ENCODE measurements at regions not wholly inside any gene's neighbourhood (a gene's known extent, or its start where the extent isn't known, plus 50 kb on each side); places are given as distances from the start of the nearest gene placed in this dataset.
"Not testable (repeated sequence)": the region's sequence is repeated elsewhere in the genome, so short reads cannot be mapped to it uniquely, and the experiment has no call there.

GRCh38 chr3:59366218-59366617 is 316.4 kb upstream of the CFAP20DC start:
- no peaks in the 10 kb centered on the region for H3K9me3 ChIP-seq
- no peaks in the 10 kb centered on the region for H3K4me1 ChIP-seq (ENCODE audit: control insufficient read depth in 1 of 2, low read depth in 2 of 2)
- H3K36me3 ChIP-seq = no peaks in the 10 kb centered on the region
- H3K27me3 ChIP-seq (replicated peaks; ENCODE audit: insufficient read depth) = no peaks in the 10 kb centered on the region
- ATAC-seq (ENCODE audit: insufficient number of reproducible peaks, low FRiP score, low read depth) = no peak
- H3K4me3 ChIP-seq = no peak overlapping the region
- DNase-seq (ENCODE audit: low spot score) = no peak
- no peak for TF ChIP-seq CTCF (IDR thresholded peaks at IDR 0.05)
- H3K27ac ChIP-seq = no peak overlapping the region

- Histone ChIP-seq H3K4me1 (ENCODE audit: control insufficient read depth in 1 of 2, low read depth in 2 of 2) (no peaks in the 10 kb centered on the region), H3K36me3 (no peaks in the 10 kb centered on the region), H3K9me3 (no peaks in the 10 kb centered on the region), H3K27me3 (replicated peaks; ENCODE audit: insufficient read depth) (no peaks in the 10 kb centered on the region), H3K4me3 (no peak overlapping the region), H3K27ac (no peak overlapping the region)
- DNase-seq (ENCODE audit: low spot score) (no peak), ATAC-seq (ENCODE audit: insufficient number of reproducible peaks, low FRiP score, low read depth) (no peak)
- TF ChIP-seq CTCF (IDR thresholded peaks at IDR 0.05) = no peak
Measured at GRCh38 chr3:59364496-59364895, 314.7 kb upstream of the CFAP20DC start.

- ATAC-seq (ENCODE audit: insufficient number of reproducible peaks, low FRiP score, low read depth); H3K4me3 ChIP-seq: not testable (repeated sequence)
Measured at GRCh38 chr3:59360312-59360711, 310.5 kb upstream of the CFAP20DC start.

GRCh38 chr3:59341459-59341858 is 291.6 kb upstream of the CFAP20DC start:
- ATAC-seq (ENCODE audit: insufficient number of reproducible peaks, low FRiP score, low read depth) (no peak), DNase-seq (ENCODE audit: low spot score) (no peak)
- H3K27me3 ChIP-seq (replicated peaks; ENCODE audit: insufficient read depth) = no peaks in the 10 kb centered on the region
- H3K4me1 ChIP-seq (ENCODE audit: control insufficient read depth in 1 of 2, low read depth in 2 of 2) = no peaks in the 10 kb centered on the region
- H3K4me3 ChIP-seq = no peak overlapping the region
- H3K9me3 ChIP-seq = no peaks in the 10 kb centered on the region
- no peaks in the 10 kb centered on the region for H3K36me3 ChIP-seq
- no peak for TF ChIP-seq CTCF (IDR thresholded peaks at IDR 0.05)
- no peak overlapping the region for H3K27ac ChIP-seq

More at GRCh38 chr3:59360312-59360711, 310.5 kb upstream of the CFAP20DC start:
- H3K4me1 ChIP-seq (ENCODE audit: control insufficient read depth in 1 of 2, low read depth in 2 of 2); DNase-seq (ENCODE audit: low spot score); H3K27ac ChIP-seq; H3K27me3 ChIP-seq (replicated peaks; ENCODE audit: insufficient read depth); H3K9me3 ChIP-seq; H3K36me3 ChIP-seq: not testable (repeated sequence)

- Histone ChIP-seq H3K4me3 (no peak overlapping the region), H3K9me3 (no peaks in the 10 kb centered on the region), H3K27ac (no peak overlapping the region), H3K36me3 (no peaks in the 10 kb centered on the region), H3K4me1 (ENCODE audit: control insufficient read depth in 1 of 2, low read depth in 2 of 2) (no peaks in the 10 kb centered on the region), H3K27me3 (replicated peaks; ENCODE audit: insufficient read depth) (no peaks in the 10 kb centered on the region)
- no peak for DNase-seq (ENCODE audit: low spot score)
- TF ChIP-seq CTCF (IDR thresholded peaks at IDR 0.05) = no peak
- no peak for ATAC-seq (ENCODE audit: insufficient number of reproducible peaks, low FRiP score, low read depth)
Measured at GRCh38 chr3:59339818-59340217, 290.0 kb upstream of the CFAP20DC start.

- Histone ChIP-seq H3K4me3 (no peak overlapping the region), H3K36me3 (no peaks in the 10 kb centered on the region), H3K27ac (no peak overlapping the region), H3K4me1 (ENCODE audit: control insufficient read depth in 1 of 2, low read depth in 2 of 2) (no peaks in the 10 kb centered on the region), H3K9me3 (no peaks in the 10 kb centered on the region), H3K27me3 (replicated peaks; ENCODE audit: insufficient read depth) (no peaks in the 10 kb centered on the region)
- no peak for ATAC-seq (ENCODE audit: insufficient number of reproducible peaks, low FRiP score, low read depth)
- no peak for DNase-seq (ENCODE audit: low spot score)
- no peak for TF ChIP-seq CTCF (IDR thresholded peaks at IDR 0.05)
Measured at GRCh38 chr3:59338934-59339333, 289.1 kb upstream of the CFAP20DC start.
